Left renal pelvis (tissue), 4 donors: ENCODE measurements at regions not wholly inside any gene's neighbourhood (a gene's known extent, or its start where the extent isn't known, plus 50 kb on each side); places are given as distances from the start of the nearest gene placed in this dataset.

Experiments used
- DNase-seq, 4 donors: peaks; one replicate each; pipeline ENCODE4 v3.0.0-alpha.2; 2013; ENCODE audit warnings: low read depth in 4 of 4, low spot score in 3 of 4

DNA sequence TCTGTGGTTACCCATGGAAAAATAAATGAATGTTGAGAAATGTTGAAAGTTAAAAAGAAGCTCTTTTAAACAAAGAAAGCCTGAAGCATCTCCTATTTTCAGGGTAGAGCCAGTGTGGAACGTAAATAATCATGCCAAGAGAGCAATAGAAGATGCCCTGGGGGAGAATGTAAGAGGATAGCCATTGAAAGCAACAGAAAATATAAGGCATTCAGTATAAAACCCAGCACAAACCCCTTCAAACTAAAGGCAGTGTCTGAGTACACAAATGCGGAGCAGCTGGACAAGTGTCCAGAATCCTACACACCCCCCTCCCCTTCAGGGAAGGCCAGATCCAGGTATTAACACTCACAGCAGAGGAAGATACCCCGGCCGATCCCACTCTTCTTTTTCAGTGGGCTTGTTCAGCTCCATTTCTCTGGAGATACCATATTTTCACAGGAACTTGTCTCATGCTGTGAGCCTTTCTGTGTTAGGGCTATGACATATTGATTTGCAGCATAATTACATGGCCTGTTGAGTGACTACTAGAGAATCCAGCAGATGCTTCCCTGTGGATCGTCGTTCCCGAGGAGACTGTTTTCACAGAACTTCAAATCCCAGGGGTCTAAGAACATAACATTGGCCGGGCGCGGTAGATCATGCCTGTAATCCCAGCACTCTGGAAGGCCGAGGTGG is 101.2 kb downstream of the PLK2 start:
- no peak for DNase-seq

- DNase-seq, result no peak
Measured at GRCh38 chr5:58357799-58358500, 101.9 kb downstream of the PLK2 start.

DNA sequence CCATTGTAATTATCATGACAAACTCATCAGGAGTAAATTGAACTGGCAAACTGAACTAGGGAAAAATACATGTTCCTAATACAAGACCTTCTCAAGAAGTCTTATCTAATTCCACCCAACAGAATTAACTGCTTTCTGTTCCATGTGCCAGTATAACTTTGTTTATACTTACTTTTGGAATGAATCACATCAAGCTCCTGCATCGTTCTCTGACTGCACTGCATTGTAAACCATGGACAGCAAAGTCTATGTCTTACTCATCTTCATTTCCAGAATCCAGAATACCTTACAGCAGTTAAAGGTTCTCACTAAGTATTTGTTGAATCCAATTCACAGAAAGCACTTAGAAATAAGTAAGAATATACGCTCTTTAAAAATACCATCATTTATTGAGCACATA is 102.8 kb downstream of the PLK2 start:
- no peak for DNase-seq

DNA sequence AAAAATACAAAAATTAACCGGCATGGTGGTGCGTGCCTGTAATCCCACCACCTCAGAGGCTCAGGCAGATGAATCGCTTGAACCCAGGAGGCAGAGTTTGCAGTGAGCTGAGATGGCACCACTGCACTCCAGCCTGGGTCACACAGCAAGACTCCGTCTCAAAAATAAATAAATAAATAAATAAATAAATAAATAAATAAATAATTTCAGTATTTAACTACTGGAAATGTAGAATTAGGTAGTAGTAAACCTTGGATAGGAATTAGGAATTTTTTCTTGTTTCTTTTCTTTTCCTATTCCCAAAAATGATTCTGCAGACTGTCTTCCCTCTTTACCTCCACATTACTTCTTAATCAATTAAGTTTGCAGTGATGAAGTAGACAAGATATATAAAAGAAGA is 103.2 kb downstream of the PLK2 start:
- DNase-seq, result no peak

- DNase-seq, result no peak
Measured at GRCh38 chr5:58354827-58355226, 105.1 kb downstream of the PLK2 start.

GRCh38 chr5:58353992-58354391 is 105.9 kb downstream of the PLK2 start:
- no peak for DNase-seq

GRCh38 chr5:58351190-58351589 is 108.7 kb downstream of the PLK2 start:
- no peak for DNase-seq

DNA sequence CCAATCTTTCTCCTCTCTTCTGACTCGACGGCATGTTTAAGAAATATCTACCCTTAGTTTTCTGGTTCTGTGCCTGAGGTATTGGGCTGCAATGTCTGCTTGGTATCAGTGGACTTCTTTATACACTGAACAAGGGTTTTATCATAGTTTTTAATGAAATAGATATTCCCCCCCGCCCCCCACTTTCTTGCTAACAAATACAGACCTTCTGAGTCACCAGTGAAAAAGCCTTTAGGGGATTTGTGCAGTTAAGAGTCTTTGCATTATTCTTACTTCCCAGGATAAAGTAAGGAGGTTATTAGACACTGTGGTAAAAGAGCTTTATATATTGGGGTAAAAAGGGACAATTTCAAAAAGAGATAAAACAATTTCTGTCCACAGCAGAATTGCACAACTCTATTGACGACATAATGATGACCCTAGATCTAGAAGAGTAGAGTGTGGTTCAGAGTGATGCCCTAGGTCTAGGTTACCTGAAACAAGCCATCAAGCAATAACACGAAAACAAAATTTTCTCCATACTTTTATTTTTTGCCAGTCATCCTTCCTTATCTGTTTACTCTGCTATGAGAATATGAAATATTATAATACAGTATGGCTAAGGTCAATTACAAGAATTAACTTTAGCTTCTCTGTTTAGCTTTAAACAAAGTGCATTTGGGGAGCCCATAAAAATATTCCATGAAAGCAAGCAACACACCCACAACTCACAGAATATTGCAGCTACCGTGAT is 110.7 kb downstream of the PLK2 start:
- DNase-seq, result no peak

DNA sequence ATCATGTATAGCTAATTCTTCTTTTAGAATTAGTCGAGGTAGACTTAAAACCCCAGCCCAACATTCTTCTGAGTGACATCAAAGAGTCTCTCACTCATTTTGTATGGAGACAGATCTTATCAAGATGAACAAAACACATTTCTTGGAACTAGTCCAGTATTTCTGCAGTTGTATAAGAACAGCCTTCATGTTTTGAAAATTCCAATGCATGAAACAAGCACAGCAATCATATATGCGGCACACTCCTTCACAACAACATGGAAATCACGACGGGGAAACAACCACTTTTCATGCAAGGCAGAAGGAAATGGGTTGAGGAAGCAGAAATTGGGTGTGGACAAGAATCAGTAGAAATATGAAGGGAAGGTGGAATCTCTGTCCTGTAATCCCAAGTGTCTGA is 113.8 kb downstream of the PLK2 start:
- no peak for DNase-seq

- no peak for DNase-seq
Measured at GRCh38 chr5:58341476-58341875, 118.4 kb downstream of the PLK2 start.

GRCh38 chr5:58335518-58335917 is 124.4 kb downstream of the PLK2 start:
- no peak for DNase-seq

- no peak for DNase-seq
Measured at GRCh38 chr5:58334035-58334434, 125.9 kb downstream of the PLK2 start.

GRCh38 chr5:58330781-58331180 is 129.1 kb downstream of the PLK2 start:
- DNase-seq, result no peak

GRCh38 chr5:58327289-58327688 is 132.6 kb downstream of the PLK2 start:
- no peak for DNase-seq

DNA sequence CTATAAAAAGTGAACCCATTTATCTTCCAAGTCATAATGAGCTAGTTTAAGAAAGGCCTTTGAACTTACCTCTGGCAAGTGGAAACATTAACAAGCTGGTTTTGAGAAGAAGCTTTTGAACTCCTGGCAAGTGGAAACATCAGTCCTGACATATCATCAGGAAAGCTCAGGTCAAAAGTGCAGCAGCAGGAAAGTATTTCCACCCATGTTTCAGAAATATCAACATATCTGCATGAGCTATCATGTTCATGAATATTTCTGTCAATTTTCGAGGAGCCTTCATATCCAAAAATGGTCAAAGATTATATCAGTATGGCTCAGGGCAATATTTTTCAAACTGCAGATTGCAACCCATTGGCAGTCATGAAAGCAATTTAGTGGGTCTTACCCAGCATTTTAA is 133.9 kb downstream of the PLK2 start:
- no peak for DNase-seq

DNA sequence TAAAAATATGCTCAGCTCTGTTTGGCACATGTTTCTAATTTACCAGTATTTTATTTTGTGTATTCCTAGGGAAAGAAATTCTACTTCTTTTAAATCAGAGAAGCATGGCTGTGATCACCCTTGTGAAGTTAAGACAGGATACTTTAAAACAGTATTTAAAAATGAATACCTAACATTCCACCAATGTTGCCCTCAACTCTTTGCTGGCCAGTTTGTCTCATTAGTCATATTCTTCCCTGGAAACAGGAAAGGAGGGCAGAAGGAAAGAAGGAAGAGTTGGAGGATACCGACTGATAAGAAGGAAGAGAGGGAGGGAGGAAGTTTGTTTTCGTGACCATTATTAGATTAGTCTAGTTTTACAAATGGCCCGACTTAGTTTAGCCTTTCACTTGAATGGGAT is 137.4 kb downstream of the PLK2 start:
- no peak for DNase-seq

- DNase-seq, result no peak
Measured at GRCh38 chr5:58318468-58318867, 141.4 kb downstream of the PLK2 start.

DNA sequence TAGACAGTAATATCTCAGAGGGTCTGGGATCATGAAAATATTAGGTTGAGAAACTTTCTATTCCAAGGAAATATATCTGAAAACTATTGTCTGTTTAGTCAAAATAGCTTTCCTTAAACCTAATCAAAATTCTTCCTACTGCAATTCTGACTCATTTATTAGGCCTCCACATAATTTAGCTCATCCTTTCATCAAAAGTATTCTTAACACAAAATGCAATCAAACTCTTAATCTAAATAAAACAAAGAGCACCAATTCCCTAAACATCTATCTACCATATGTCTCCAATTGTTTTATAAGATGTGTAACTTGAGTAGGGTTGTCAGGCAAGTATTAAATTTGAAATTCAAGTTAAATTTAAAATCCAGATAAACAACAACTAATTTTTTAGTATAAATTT is 142.1 kb downstream of the PLK2 start:
- DNase-seq, result no peak

GRCh38 chr5:58317009-58317408 is 142.9 kb downstream of the PLK2 start:
- DNase-seq, result no peak

- no peak for DNase-seq
Measured at GRCh38 chr5:58315794-58316193, 144.1 kb downstream of the PLK2 start.

DNA sequence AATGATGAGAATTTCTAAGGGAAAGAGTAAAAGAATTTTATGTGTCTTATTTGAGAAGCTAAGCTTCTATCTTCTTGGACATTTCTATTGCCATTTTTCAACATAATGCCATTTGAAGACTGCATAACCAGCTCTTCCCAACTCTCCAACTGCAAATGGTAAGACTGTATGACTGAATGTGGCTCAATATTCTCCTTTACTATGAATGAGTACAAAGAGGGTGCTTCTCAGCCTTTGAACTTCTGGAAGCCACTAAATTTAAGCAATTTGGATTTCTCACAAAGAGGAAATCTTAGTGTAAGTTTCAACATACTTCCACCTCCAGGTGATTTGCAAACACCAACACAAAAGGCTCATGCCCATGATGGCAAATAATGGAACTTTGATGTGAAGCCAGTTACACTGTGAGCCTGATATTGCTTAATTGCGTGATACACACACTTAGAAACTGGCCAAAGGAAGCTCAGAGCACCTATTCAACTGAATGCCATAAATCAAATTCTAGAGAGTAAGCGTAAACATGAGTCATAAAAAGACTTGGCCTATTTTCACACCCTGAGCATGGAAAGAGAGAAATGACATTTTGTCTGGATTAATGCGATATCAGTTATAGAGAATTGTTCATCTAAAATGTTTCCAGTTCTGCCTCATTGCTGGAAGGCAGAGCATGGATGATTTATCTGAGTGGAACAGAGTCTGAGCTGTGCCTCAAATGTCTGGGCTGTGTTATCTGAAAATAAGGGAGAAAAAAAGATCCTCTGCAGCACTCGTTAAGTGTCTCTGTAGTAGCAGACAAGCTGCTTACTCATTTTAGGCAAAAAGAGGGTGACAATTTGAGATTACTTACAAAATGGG is 145.3 kb downstream of the PLK2 start:
- no peak for DNase-seq
